Anterior cingulate cortex (tissue), 58 donors: ENCODE measurements at regions not wholly inside any gene's neighbourhood (a gene's known extent, or its start where the extent isn't known, plus 50 kb on each side); places are given as distances from the start of the nearest gene placed in this dataset.

ENCODE experiments used
- DNase-seq, 58 donors: peaks; one replicate each; lab custom pipeline; 2025; lab: John Stamatoyannopoulos, UW

GRCh38 chr3:153706706-153707105 is 414.5 kb upstream of the ARHGEF26 start:
- DNase-seq, result no peak

DNA sequence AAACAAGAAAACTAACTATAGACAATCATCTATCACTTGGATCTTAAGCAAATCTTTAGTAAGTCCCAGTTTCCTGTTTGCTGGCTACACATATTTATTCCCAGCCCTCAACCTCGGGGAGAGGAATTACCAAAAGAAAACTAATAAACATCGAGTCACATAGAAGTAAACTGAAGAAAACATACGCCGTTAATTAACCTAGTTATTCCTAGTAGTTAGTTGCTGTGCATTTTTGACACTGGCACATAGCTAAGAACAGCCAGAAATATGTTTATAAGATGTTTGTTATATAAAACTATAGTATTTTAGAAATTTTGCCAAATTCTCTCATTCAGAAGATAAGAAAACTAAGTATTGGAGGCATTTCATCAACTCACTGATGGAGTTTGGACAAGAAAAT is 407.2 kb upstream of the ARHGEF26 start:
- DNase-seq, result no peak

DNA sequence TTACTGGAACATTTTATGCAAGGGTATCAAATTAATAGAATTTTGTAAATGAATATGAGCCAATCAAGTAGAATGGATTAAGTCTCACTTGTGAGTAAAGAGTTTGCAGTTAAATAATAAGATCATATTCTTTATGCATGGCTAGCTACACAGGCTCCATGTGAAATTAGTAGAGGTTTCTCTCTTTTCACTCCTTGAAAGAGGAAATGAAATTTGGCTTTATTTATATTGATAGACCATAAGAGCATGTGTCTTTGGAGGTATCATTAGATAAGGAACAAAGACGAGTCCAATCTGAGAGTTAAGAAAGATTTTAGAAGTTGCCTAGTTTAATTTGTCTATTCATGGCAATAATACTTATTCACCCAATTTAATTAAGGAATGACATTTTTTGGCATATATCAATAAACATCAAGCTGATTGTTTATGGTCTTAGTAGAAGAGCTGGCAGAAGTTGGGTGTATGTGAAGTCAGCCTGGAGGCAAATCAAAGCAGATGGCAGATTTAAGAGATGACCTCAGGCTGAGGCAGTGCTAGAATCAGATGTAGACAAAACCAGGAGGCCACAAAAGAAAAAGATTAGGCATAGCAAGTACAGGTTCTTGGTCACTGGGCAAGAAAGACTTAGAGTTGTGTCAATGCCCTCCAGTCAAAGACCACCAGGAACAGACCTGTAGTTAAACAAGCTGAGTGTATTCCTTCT is 406.5 kb upstream of the ARHGEF26 start:
- no peak for DNase-seq

DNA sequence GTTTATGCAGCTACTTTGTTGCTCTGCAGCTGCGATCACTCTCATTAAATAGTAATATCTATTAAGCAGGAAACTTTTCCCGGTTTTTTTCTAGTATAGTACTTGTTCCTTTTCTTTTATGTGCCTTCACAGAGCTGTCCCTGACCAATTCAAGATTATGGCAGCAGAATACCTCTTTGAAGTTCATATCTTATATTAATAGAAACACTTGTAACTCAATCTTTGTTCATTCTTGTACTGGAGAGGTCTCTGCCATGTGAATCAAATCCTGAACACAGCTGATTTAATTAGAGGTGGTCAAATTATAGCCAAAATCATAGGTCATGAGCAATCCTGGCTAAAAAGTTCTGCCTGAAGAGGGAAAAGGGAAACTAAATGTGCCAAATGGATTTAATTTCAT is 399.0 kb upstream of the ARHGEF26 start:
- DNase-seq, result no peak

- no peak for DNase-seq
Measured at GRCh38 chr3:153731071-153731470, 390.1 kb upstream of the ARHGEF26 start.

DNA sequence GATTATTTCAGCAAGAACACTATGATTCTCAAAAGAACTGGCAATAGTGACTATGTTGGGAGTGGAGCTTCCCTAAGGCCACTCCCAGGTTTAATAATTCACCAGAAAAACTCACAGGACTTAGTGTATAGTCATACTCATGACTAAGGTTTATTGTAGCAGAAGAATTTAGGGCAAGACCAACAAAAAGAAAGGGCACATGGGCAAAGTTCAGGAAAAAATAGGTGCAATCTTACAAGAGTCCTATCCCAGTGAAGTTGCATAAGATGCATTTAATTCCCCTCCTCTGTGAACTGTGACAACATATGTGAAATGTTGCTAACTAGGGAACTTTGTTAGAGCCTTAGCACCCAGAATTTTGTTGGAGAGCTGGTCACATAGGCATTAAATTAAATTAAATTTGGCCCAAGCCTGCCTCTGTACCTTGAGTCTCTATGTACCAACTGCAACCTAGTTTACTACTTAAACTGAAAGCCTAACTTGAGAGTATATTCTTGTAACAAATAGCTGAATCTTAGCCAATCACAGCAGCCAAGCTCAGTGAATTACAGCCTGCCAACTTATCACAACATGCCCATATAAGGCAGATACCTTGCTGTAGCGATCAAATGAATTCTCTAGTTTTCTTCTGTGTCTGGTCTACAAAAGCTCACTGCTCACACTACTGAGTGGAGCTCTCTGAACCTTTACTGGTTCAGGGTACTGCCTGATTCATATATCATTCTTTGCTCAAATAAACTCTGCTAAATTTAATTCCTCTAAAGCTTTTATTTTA is 386.2 kb upstream of the ARHGEF26 start:
- DNase-seq, result no peak

- DNase-seq, result no peak
Measured at GRCh38 chr3:153740109-153740508, 381.1 kb upstream of the ARHGEF26 start.

GRCh38 chr3:153744889-153745288 is 376.3 kb upstream of the ARHGEF26 start:
- no peak for DNase-seq

GRCh38 chr3:153746211-153746610 is 375.0 kb upstream of the ARHGEF26 start:
- DNase-seq, result no peak

GRCh38 chr3:153749070-153749610 is 372.1 kb upstream of the ARHGEF26 start:
- no peak for DNase-seq

DNA sequence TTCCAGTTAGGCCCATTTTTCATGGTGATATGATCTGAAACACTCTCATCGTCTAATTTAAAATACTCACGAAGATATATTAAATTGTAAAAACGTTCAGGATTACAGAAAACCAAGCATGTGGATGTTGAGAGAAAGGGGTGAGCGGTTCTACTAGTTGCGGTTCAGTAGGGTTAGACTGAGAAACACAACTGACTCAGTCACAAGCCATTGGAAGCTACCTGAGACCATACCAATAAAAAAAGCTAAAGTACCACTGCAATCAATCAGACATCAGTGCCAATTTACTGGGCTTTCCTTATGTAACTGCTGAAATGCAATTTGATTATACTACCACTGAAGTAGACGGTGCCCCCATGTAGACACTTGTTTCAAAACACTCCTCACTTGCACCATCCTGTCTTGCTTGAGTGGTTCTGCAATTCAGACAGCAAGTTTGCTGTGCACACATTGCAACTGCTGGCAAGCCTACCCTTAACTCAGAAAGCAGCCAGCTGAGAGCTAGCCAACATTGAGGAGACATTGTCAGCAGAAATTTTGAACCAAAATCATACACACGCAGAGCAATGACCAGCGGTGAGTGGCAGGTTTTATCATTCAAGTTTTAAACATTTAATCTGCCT is 368.7 kb upstream of the ARHGEF26 start:
- peak in 1 of 58 donors; percentile 1 for DNase-seq

- no peak for DNase-seq
Measured at GRCh38 chr3:153753035-153753434, 368.2 kb upstream of the ARHGEF26 start.

GRCh38 chr3:153756816-153757215 is 364.4 kb upstream of the ARHGEF26 start:
- DNase-seq, result no peak

GRCh38 chr3:153757839-153758238 is 363.4 kb upstream of the ARHGEF26 start:
- DNase-seq, result no peak

GRCh38 chr3:153760948-153761347 is 360.2 kb upstream of the ARHGEF26 start:
- DNase-seq, result no peak

GRCh38 chr3:153762411-153763235 is 358.6 kb upstream of the ARHGEF26 start:
- no peak for DNase-seq

- DNase-seq, result no peak
Measured at GRCh38 chr3:153767601-153768560, 353.3 kb upstream of the ARHGEF26 start.

DNA sequence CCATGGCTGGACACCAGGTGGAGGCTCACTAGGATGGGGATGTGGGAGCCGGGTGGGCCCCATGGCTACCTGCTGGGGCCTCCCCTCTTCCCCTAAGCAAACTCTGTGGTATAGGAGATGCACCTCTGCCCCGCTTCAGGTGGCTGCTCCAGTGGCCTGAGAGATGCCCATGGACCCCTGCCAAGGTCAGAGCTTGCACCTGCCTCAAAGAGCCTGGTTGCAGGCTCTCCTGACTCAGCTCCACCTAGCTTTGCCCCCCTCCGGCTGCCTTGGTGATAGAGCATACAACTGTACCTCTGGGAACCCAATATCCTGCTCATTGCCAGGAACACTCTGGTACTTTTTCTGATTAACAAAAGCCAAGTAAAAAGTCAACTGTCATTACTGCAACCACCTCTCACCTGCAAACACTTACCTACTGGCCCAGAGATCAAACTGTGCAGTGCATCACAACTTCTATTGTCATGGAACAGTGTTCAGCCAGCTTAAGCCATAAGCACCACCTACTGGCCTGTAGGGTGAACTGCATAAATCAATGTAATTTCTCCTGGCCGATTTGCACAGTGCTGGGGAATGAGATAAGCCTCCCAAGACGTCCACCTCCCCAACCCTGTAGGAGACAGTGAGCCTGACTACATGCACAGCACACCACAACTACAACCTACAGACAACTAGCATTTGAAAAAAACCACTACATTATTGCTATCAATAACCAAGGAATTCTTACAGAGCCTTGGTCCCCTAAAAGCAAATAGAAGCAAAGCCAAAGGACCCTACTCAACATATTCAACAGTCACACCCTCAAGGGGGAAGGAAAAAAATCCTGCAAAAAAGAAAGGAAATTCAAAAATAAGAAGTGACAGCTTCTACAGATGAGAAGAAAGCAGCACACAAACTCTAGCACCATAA is 352.4 kb upstream of the ARHGEF26 start:
- DNase-seq, result peak in 13 of 58 donors; percentile 2 to 21 (median 6)
